Loucy (cell line): ENCODE measurements at regions not wholly inside any gene's neighbourhood (a gene's known extent, or its start where the extent isn't known, plus 50 kb on each side); places are given as distances from the start of the nearest gene placed in this dataset.

Source experiments
- CTCF ChIP-seq: fragments of 200-600 bp; sonication (generic); conservative IDR thresholded peaks from 2 replicates; pipeline ENCODE4 v1.5.1; 2014; ENCODE audit warnings: mild to moderate bottlenecking, antibody characterized with exemption, low read length
- EZH2phosphoT487 ChIP-seq: fragments of 200-600 bp; IDR thresholded peaks from 2 replicates; pipeline ENCODE4 v1.6.1; 2018; ENCODE audit warnings: antibody characterized with exemption, mild to moderate bottlenecking, moderate library complexity, borderline replicate concordance

GRCh38 chr15:35603856-35604255, 57.9 kb upstream of the DPH6 start:
- TF ChIP-seq CTCF: no peak
- no peak for TF ChIP-seq EZH2phosphoT487
